Heart left ventricle (tissue), 16 donors: ENCODE measurements at regions not wholly inside any gene's neighbourhood (a gene's known extent, or its start where the extent isn't known, plus 50 kb on each side); places are given as distances from the start of the nearest gene placed in this dataset.

Experiments used
- ATAC-seq, 4 donors: fragments of 200-7000 bp; cut with Tn5 transposase; one replicate each; pipeline ENCODE4 v1.9.1; 2020 to 2022; ENCODE audit warnings: moderate library complexity in 4 of 4, mild to moderate bottlenecking in 3 of 4, moderate number of reproducible peaks in 1 of 4
- DNase-seq, 5 donors: peaks; one replicate each; pipeline ENCODE4 v3.0.0-alpha.2; 2020
- H3K27ac ChIP-seq, 12 donors: fragments of 200-600 bp; sonication (generic) in 4 of 12; one replicate each; pipeline versions ENCODE4 v1.5.0 to v1.8.0; 2016 to 2022; ENCODE audit warnings: mild to moderate bottlenecking in 2 of 12
- H3K27me3 ChIP-seq, 9 donors: fragments of 200-600 bp; sonication (generic) in 2 of 9; one replicate each; pipeline versions ENCODE4 v1.5.1 to v1.8.0; 2016 to 2022; ENCODE audit warnings: mild to moderate bottlenecking in 3 of 9
- H3K36me3 ChIP-seq, 9 donors: fragments of 200-600 bp; sonication (generic) in 2 of 9; one replicate each; pipeline versions ENCODE4 v1.5.0 to v1.8.0; 2018 to 2022; ENCODE audit warnings: mild to moderate bottlenecking in 2 of 9
- H3K4me1 ChIP-seq, 12 donors: fragments of 200-600 bp; sonication (generic) in 4 of 12; one replicate each; pipeline versions ENCODE4 v1.5.0 to v1.8.0; 2016 to 2022; ENCODE audit warnings: mild to moderate bottlenecking in 3 of 12
- H3K4me3 ChIP-seq, 12 donors: fragments of 200-600 bp; sonication (generic) in 4 of 12; one replicate each; pipeline versions ENCODE4 v1.5.0 to v1.8.0; 2017 to 2022; ENCODE audit warnings: mild to moderate bottlenecking in 9 of 12, moderate library complexity in 4 of 12
- H3K9me3 ChIP-seq, 12 donors: fragments of 200-600 bp; sonication (generic) in 4 of 12; one replicate each; pipeline versions ENCODE4 v1.5.0 to v1.8.0; 2016 to 2022; ENCODE audit warnings: mild to moderate bottlenecking in 1 of 12
- POLR2A ChIP-seq, 2 donors: fragments of 450-650 bp; IDR thresholded peaks; one replicate each; pipeline ENCODE4 v1.6.1; 2017; ENCODE audit warnings: antibody characterized with exemption in 2 of 2, mild to moderate bottlenecking in 2 of 2, moderate library complexity in 2 of 2
- whole genome bisulfite sequencing, 4 donors: extraction: QIAGEN DNeasy Blood & Tissue Kit in 2 of 4; methylation state at CpG; one replicate each; pipeline versions ENCODE4 v1.1.5 to v1.1.7; 2013 to 2018; 5-methylcytosine and 5-hydroxymethylcytosine counted together
- intact Hi-C, 10 donors: fragments of 100-400 bp; cut with DNase I; formaldehyde crosslinking; loops; one replicate each; pipeline versions ENCODE4 v1.11.1 to v1.14.2; 2022
- TF ChIP-seq, protein P1 (sequence below), 12 donors: fragments of 200-600 bp; sonication (generic) in 4 of 12; IDR thresholded peaks; one replicate each; pipeline versions ENCODE4 v1.5.0 to v1.8.0; 2018 to 2022; ENCODE audit warnings: antibody characterized with exemption in 12 of 12, mild to moderate bottlenecking in 5 of 12
- donor health status: ischemic (EF 13 %, LVEDD 7.1; RV severe dilation, severe dysfunction).
- donor health status: healthy with polysubstance abuse.
- donor health status: DM: no; HTN: yes; CAD: no.
- donor health status: DM: no; HTN: no; CAD: no.
- donor health status: ischemic (EF 25% LVEDD 6.9; RV normal size, moderate dysfunction).
- donor health status: ischemic (EF 25% LVEDD 5.7; RV mildly dilated, moderate dysfunction).
- donor health status: healthy.
- donor health status: DM: yes; HTN: yes; CAD: no.
- donor health status: ischemic (EF 35%, LVEDD 5.7; RV mildly dilated, moderate dysfunction).
- donor health status: nonischemic (EF 11% LVEDD 7.7; RV severe dilation, severe dysfunction).
- donor health status: DM: yes; HTN: yes; CAD: no.
- donor health status: PGD.
- donor health status: ischemic (EF 29% LVEDD 5.4; RV normal size, mild dysfunction).
- donor health status: nonischemic (EF 23%, LVEDD 6.1; RV moderate dilation, normal function).

DNA sequence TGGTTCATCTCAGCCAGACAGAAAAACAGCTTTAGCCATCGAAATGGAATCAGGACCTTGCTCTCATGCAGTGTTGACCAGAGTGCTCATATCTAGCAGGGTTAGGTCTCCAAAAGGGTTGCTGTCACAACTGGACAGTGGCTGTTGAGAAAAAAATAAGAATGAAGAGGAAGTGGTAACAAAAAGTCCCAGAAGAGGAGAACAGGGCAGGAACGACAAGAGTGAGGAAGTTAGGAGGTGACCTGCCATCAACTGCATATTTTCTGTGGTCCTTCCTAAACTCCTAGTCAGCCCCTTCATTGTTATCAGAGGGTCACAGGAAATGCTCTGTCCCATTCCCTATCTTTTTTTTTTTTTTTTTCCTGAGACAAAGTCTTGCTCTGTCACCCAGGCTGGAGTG, 188.1 kb upstream of the LINC00305 start:
- no peak for DNase-seq
- no peak overlapping the region for H3K27ac ChIP-seq
- 56 to 72% (median 62%) methylated on average over 2 of the region's 2 CpGs for WGBS, 4 donors
- no peak for ATAC-seq
- peaks cover 0 to 14% (median 0%) of the 10 kb centered on the region in 12 donors for H3K4me1 ChIP-seq
- H3K4me3 ChIP-seq = no peak overlapping the region
- no peaks in the 10 kb centered on the region for H3K36me3 ChIP-seq
- no peak for TF ChIP-seq POLR2A (IDR thresholded peaks at IDR 0.05)
- TF ChIP-seq, protein P1, sequence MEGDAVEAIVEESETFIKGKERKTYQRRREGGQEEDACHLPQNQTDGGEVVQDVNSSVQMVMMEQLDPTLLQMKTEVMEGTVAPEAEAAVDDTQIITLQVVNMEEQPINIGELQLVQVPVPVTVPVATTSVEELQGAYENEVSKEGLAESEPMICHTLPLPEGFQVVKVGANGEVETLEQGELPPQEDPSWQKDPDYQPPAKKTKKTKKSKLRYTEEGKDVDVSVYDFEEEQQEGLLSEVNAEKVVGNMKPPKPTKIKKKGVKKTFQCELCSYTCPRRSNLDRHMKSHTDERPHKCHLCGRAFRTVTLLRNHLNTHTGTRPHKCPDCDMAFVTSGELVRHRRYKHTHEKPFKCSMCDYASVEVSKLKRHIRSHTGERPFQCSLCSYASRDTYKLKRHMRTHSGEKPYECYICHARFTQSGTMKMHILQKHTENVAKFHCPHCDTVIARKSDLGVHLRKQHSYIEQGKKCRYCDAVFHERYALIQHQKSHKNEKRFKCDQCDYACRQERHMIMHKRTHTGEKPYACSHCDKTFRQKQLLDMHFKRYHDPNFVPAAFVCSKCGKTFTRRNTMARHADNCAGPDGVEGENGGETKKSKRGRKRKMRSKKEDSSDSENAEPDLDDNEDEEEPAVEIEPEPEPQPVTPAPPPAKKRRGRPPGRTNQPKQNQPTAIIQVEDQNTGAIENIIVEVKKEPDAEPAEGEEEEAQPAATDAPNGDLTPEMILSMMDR (IDR thresholded peaks at IDR 0.05) = no peak
- intact Hi-C loops = no loop called here
- no peaks in the 10 kb centered on the region for H3K27me3 ChIP-seq
- no peaks in the 10 kb centered on the region for H3K9me3 ChIP-seq

DNA sequence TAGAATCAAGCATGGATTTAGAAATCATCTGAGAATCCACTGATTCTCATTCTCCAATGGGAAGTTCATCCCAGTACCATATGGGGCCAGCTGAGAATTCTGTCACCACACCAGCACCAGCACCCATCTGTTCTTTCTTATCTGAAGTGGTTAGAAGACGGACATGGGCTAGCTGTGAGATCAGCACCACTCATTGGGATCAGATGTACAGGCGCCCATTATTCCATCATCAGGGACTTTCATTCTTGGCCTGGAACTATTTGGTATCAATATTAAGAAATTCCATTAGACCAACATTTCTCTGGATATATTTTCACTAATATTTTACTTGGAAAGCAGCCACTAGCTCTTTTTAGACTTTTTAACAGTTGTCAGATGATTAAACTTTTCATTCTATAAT, 185.9 kb upstream of the LINC00305 start:
- WGBS, 4 donors = 67 to 75% (median 72%) methylated on average over 2 of the region's 2 CpGs
- Histone ChIP-seq H3K27me3 (no peaks in the 10 kb centered on the region), H3K4me3 (no peak overlapping the region), H3K9me3 (no peaks in the 10 kb centered on the region), H3K27ac (no peak overlapping the region), H3K36me3 (no peaks in the 10 kb centered on the region), H3K4me1 (peaks cover 0 to 14% (median 0%) of the 10 kb centered on the region in 12 donors)
- intact Hi-C loops = no loop called here
- DNase-seq (no peak), ATAC-seq (peak in 2 of 4 donors; percentile 30 to 41)
- TF ChIP-seq POLR2A (IDR thresholded peaks at IDR 0.05) = no peak
- TF ChIP-seq, protein P1 (IDR thresholded peaks at IDR 0.05) = no peak

DNA sequence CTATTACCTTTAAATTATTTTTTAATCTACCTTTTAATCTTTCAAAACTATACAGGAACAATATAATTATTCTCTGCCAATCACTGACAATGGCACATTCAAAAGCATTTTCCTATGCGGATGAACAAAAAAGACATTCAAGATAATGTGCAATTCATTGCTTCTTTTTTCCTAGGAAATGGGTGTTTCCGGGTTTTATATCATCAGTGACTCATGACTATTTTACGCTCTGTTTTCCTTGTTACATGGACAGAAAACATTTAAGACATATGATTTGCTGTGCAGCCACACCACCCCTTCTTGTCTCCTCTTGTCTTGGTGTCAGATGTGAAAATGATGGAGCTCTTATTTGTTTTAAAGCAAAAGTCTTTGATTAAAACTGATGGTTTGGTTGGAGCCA, 184.7 kb upstream of the LINC00305 start:
- WGBS, 4 donors = 48 to 65% (median 53%) methylated on average over 3 of the region's 3 CpGs
- TF ChIP-seq POLR2A (IDR thresholded peaks at IDR 0.05) = no peak
- TF ChIP-seq, protein P1 (IDR thresholded peaks at IDR 0.05) = no peak
- intact Hi-C loops = no loop called here
- Histone ChIP-seq H3K27ac (peak overlapping the region in 4 of 12 donors; percentile 15 to 51 (median 35)), H3K27me3 (no peaks in the 10 kb centered on the region), H3K4me1 (peaks cover 0 to 14% (median 0%) of the 10 kb centered on the region in 12 donors), H3K9me3 (no peaks in the 10 kb centered on the region), H3K4me3 (no peak overlapping the region), H3K36me3 (no peaks in the 10 kb centered on the region)
- peak in 2 of 4 donors; percentile 50 to 67 for ATAC-seq
- DNase-seq = peak in 1 of 5 donors; percentile 23

DNA sequence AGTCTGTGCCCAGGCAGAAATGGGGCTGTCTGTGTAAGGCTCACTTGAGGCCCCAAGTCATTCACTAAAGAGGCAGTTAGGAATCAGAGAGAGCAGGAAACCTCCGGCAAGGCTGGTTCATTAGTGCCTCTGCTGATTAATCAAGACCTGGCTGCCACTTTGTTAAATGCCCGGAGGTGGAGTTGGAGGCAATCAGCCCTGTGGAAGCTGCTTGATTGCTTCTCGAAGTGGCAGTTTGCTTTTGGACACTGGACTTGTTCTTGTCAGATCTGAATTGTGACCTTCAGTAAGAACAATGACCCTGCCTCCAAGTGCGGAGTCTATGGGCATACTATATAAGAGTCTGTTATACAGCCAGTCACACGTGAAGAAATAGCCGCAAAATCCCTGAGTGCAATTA, 183.9 kb upstream of the LINC00305 start:
- Histone ChIP-seq H3K27me3 (no peaks in the 10 kb centered on the region), H3K4me3 (no peak overlapping the region), H3K36me3 (no peaks in the 10 kb centered on the region), H3K27ac (peak overlapping the region in 3 of 12 donors; percentile 15 to 51 (median 36)), H3K4me1 (peaks cover 0 to 14% (median 0%) of the 10 kb centered on the region in 12 donors), H3K9me3 (no peaks in the 10 kb centered on the region)
- DNase-seq (no peak), ATAC-seq (peak in 1 of 4 donors; percentile 18)
- intact Hi-C loops = no loop called here
- WGBS, 4 donors = 50 to 69% (median 62%) methylated on average over 6 of the region's 6 CpGs
- TF ChIP-seq, protein P1 (IDR thresholded peaks at IDR 0.05) = no peak
- TF ChIP-seq POLR2A (IDR thresholded peaks at IDR 0.05) = no peak
